B cell (primary cell): ENCODE measurements at regions not wholly inside any gene's neighbourhood (a gene's known extent, or its start where the extent isn't known, plus 50 kb on each side); places are given as distances from the start of the nearest gene placed in this dataset.
"Not testable (repeated sequence)": the region's sequence is repeated elsewhere in the genome, so short reads cannot be mapped to it uniquely, and the experiment has no call there.

ENCODE experiments used
- EZH2 ChIP-seq: IDR thresholded peaks from 2 replicates; pipeline ENCODE4 v1.6.1; 2012; ENCODE audit warnings: borderline replicate concordance, low read depth, mild to moderate bottlenecking, moderate library complexity, low read length; ENCODE audit not compliant: insufficient read depth, poor library complexity, severe bottlenecking
- TF ChIP-seq, protein P1 (sequence below): fragments of 200-600 bp; IDR thresholded peaks from one replicate; pipeline ENCODE4 v1.8.0; 2022; ENCODE audit warnings: antibody characterized with exemption, mild to moderate bottlenecking

- TF ChIP-seq, protein P1, sequence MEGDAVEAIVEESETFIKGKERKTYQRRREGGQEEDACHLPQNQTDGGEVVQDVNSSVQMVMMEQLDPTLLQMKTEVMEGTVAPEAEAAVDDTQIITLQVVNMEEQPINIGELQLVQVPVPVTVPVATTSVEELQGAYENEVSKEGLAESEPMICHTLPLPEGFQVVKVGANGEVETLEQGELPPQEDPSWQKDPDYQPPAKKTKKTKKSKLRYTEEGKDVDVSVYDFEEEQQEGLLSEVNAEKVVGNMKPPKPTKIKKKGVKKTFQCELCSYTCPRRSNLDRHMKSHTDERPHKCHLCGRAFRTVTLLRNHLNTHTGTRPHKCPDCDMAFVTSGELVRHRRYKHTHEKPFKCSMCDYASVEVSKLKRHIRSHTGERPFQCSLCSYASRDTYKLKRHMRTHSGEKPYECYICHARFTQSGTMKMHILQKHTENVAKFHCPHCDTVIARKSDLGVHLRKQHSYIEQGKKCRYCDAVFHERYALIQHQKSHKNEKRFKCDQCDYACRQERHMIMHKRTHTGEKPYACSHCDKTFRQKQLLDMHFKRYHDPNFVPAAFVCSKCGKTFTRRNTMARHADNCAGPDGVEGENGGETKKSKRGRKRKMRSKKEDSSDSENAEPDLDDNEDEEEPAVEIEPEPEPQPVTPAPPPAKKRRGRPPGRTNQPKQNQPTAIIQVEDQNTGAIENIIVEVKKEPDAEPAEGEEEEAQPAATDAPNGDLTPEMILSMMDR: not testable (repeated sequence)
- TF ChIP-seq EZH2: not testable (repeated sequence)
These were observed 67.9 kb upstream of the ST8SIA6 start for GRCh38 chr10:17522269-17522668.
